ENCODE measurements at regions not wholly inside any gene's neighbourhood (a gene's known extent, or its start where the extent isn't known, plus 50 kb on each side); places are given as distances from the start of the nearest gene placed in this dataset.

DNA sequence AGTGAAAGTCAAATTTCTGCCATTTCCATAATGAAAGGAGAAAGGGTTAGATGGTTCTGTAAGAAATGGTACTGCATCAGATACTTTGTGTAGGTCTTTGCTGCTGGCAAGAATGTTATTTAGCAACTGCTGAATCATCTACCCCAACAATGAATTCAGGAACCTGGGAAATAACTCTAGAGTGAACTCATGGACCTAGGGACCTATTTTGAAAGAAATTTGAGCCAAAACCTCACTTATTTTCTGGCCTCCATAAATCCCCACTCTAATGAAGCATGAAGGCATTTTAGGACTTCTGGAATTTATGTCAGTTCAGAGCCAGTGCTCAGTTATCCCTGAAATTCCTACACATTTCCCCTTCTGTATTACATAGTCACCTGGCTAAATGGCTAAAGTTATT is 50.9 kb upstream of the CPNE8 start:
- H3K36me3 Mint-ChIP-seq = no peaks in the 10 kb centered on the region
- H3K4me3 Mint-ChIP-seq = no peak overlapping the region
- ATAC-seq (ENCODE audit: low read depth in 2 of 2) = no peak
- H3K27me3 Mint-ChIP-seq = no peaks in the 10 kb centered on the region
- H3K27ac Mint-ChIP-seq = no peak overlapping the region
- no peak for DNase-seq
- H3K4me1 Mint-ChIP-seq = no peaks in the 10 kb centered on the region
- peaks cover 0 to 6% (median 0%) of the 10 kb centered on the region in 7 donors for H3K9me3 Mint-ChIP-seq

All from naive B cell (primary cell).